HepG2 (cell line): ENCODE measurements at regions not wholly inside any gene's neighbourhood (a gene's known extent, or its start where the extent isn't known, plus 50 kb on each side); places are given as distances from the start of the nearest gene placed in this dataset.

Experiments used
- AFF4 ChIP-seq: sonication (generic); formaldehyde crosslinking; IDR thresholded peaks from 2 replicates; pipeline ENCODE4 v1.4.0; 2020; ENCODE audit warnings: missing genetic modification reagents
- HMGXB3 ChIP-seq: sonication (generic); formaldehyde crosslinking; IDR thresholded peaks from 2 replicates; pipeline ENCODE4 v1.4.0; 2020; ENCODE audit warnings: missing genetic modification reagents, borderline replicate concordance
- HOMEZ ChIP-seq: IDR thresholded peaks from 2 replicates; pipeline ENCODE4 v1.6.1; 2016; ENCODE audit warnings: low read depth
- KDM6A ChIP-seq: IDR thresholded peaks from 2 replicates; pipeline ENCODE4 v1.6.1; 2016; ENCODE audit warnings: low read depth
- MAFG ChIP-seq: sonication (generic); formaldehyde crosslinking; IDR thresholded peaks from 2 replicates; pipeline ENCODE4 v1.5.1; 2020; ENCODE audit warnings: mild to moderate bottlenecking, missing genetic modification reagents
- MXD3 ChIP-seq: IDR thresholded peaks from 2 replicates; pipeline ENCODE4 v1.6.1; 2016; ENCODE audit warnings: mild to moderate bottlenecking, missing biosample characterization, missing genetic modification reagents
- SOX5 ChIP-seq: IDR thresholded peaks from 2 replicates; pipeline ENCODE4 v1.6.1; 2016; ENCODE audit warnings: borderline replicate concordance
- STAT6 ChIP-seq: sonication (generic); formaldehyde crosslinking; IDR thresholded peaks from 2 replicates; pipeline ENCODE4 v1.4.0; 2020; ENCODE audit warnings: missing genetic modification reagents, mild to moderate bottlenecking, borderline replicate concordance
- YEATS2 ChIP-seq: sonication (generic); formaldehyde crosslinking; IDR thresholded peaks from 2 replicates; pipeline ENCODE4 v1.4.0; 2020; ENCODE audit warnings: missing genetic modification reagents, borderline replicate concordance
- ZNF136 ChIP-seq: sonication (generic); formaldehyde crosslinking; IDR thresholded peaks from 2 replicates; pipeline ENCODE4 v1.8.1; 2022; ENCODE audit warnings: low read depth, mild to moderate bottlenecking, moderate library complexity, missing genetic modification reagents
- ZNF138 ChIP-seq: sonication (generic); formaldehyde crosslinking; IDR thresholded peaks from 2 replicates; pipeline ENCODE4 v1.5.0; 2020; ENCODE audit warnings: mild to moderate bottlenecking, low read depth, missing genetic modification reagents
- ZNF616 ChIP-seq: sonication (generic); formaldehyde crosslinking; IDR thresholded peaks from 2 replicates; pipeline ENCODE4 v1.5.0; 2020; ENCODE audit warnings: low read depth, mild to moderate bottlenecking, missing genetic modification reagents
- ZNF691 ChIP-seq: sonication (generic); formaldehyde crosslinking; IDR thresholded peaks from 2 replicates; pipeline ENCODE4 v1.4.0; 2020; ENCODE audit warnings: missing genetic modification reagents, low read depth, mild to moderate bottlenecking, borderline replicate concordance

GRCh38 chr6:37103169-37104039, 66.5 kb upstream of the PIM1 start (continued):
- no peak for TF ChIP-seq HMGXB3 (CRISPR knock-in tag)
- TF ChIP-seq AFF4 = no peak; the same call in 1 of the 2 replicates
- peak; percentile 78; the same call in 1 of the 2 replicates for TF ChIP-seq ZNF138 (CRISPR knock-in tag)
- no peak for TF ChIP-seq MAFG (CRISPR knock-in tag)
- peak; percentile 54; the same call in 1 of the 2 replicates for TF ChIP-seq HOMEZ (CRISPR knock-in tag)
- no peak for TF ChIP-seq MXD3 (CRISPR knock-in tag)
- no peak for TF ChIP-seq ZNF616 (CRISPR knock-in tag)
- TF ChIP-seq STAT6 (CRISPR knock-in tag) = 0 out of 2 replicates have a peak, but pooled peaks have one; percentile 88
- TF ChIP-seq KDM6A (CRISPR knock-in tag) = peak; percentile 65
- no peak for TF ChIP-seq YEATS2 (CRISPR knock-in tag)
- TF ChIP-seq ZNF136 (CRISPR knock-in tag) = no peak
- TF ChIP-seq SOX5 = peak; percentile 79; the same call in 1 of the 2 replicates
- TF ChIP-seq ZNF691 (CRISPR knock-in tag) = no peak
